ENCODE measurements at regions not wholly inside any gene's neighbourhood (a gene's known extent, or its start where the extent isn't known, plus 50 kb on each side); places are given as distances from the start of the nearest gene placed in this dataset.
"Not testable (repeated sequence)": the region's sequence is repeated elsewhere in the genome, so short reads cannot be mapped to it uniquely, and the experiment has no call there.

GRCh38 chr12:131443019-131444000, 267.6 kb upstream of the SFSWAP start:
- no peak for DNase-seq

- no peak for DNase-seq
These were observed 266.4 kb upstream of the SFSWAP start for GRCh38 chr12:131444220-131445164.

GRCh38 chr12:131445184-131445774, 265.6 kb upstream of the SFSWAP start:
- DNase-seq: no peak

- DNase-seq: no peak
These were observed 265.1 kb upstream of the SFSWAP start for GRCh38 chr12:131445795-131446194.

GRCh38 chr12:131447636-131448035, 263.3 kb upstream of the SFSWAP start:
- DNase-seq: not testable (repeated sequence)

- no peak for DNase-seq
These were observed 262.6 kb upstream of the SFSWAP start for GRCh38 chr12:131448254-131448795.

- DNase-seq: no peak
These were observed 261.9 kb upstream of the SFSWAP start for GRCh38 chr12:131449027-131449426.

- peak; percentile 75 for DNase-seq
These were observed 258.4 kb upstream of the SFSWAP start for GRCh38 chr12:131452444-131452860.

GRCh38 chr12:131454418-131455217, 256.3 kb upstream of the SFSWAP start:
- peak; percentile 89 for DNase-seq

- DNase-seq: no peak
These were observed 255.7 kb upstream of the SFSWAP start for GRCh38 chr12:131455218-131455506.

- DNase-seq: no peak
These were observed 255.2 kb upstream of the SFSWAP start for GRCh38 chr12:131455581-131456110.

- DNase-seq: no peak
These were observed 254.4 kb upstream of the SFSWAP start for GRCh38 chr12:131456301-131457027.

GRCh38 chr12:131457028-131457310, 253.9 kb upstream of the SFSWAP start:
- no peak for DNase-seq

- DNase-seq: no peak
These were observed 253.4 kb upstream of the SFSWAP start for GRCh38 chr12:131457331-131458047.

- DNase-seq: no peak
These were observed 252.9 kb upstream of the SFSWAP start for GRCh38 chr12:131458048-131458374.

- no peak for DNase-seq
These were observed 251.7 kb upstream of the SFSWAP start for GRCh38 chr12:131458931-131459772.

GRCh38 chr12:131459773-131460365, 251.0 kb upstream of the SFSWAP start:
- no peak for DNase-seq

GRCh38 chr12:131460520-131460919, 250.4 kb upstream of the SFSWAP start:
- no peak for DNase-seq

- no peak for DNase-seq
These were observed 249.8 kb upstream of the SFSWAP start for GRCh38 chr12:131461096-131461495.

Data from hematopoietic multipotent progenitor cell treated with erythropoietin and hydrocortisone succinate and interleukin-3 and kit ligand, for 4 days (in vitro differentiated cells).